HCT116 (cell line): ENCODE measurements at regions not wholly inside any gene's neighbourhood (a gene's known extent, or its start where the extent isn't known, plus 50 kb on each side); places are given as distances from the start of the nearest gene placed in this dataset.

Experiments used
- ATAC-seq: fragments of 200-7000 bp; cut with Tn5 transposase; 2 replicates; pipeline ENCODE4 v1.9.1; 2020; ENCODE audit warnings: mild to moderate bottlenecking, moderate library complexity
- BruUV-seq: library from RNA; stranded (reverse); fragments of 400-500 nt; replicated peaks from 2 replicates; lab custom pipeline; 2021; lab: Mats Ljungman, UMichigan
- CTCF ChIA-PET: fragments of 300-600 bp; sonication (Branson Sonifier 250); formaldehyde crosslinking; loops from one replicate; lab custom pipeline; 2021; ENCODE audit warnings: antibody characterized with exemption; lab: Charles Lee
- POLR2A ChIA-PET: fragments of 300-600, 350-600 bp; sonication (Branson Sonifier 250); formaldehyde crosslinking; loops from one replicate; lab custom pipeline; 2021; ENCODE audit warnings: antibody characterized with exemption; lab: Charles Lee
- RAD21 ChIA-PET, 2 experiments: fragments of 300-600 bp; sonication (Branson Sonifier 250); formaldehyde crosslinking; loops; one replicate each; lab custom pipeline; 2023; ENCODE audit warnings: low total read pairs in 2 of 2; ENCODE audit not compliant: uncharacterized antibody in 2 of 2, unreplicated experiment in 2 of 2, low non-redundant PET in 1 of 2; lab: Charles Lee
- DNase-seq: peaks from one replicate; pipeline ENCODE4 v3.0.0-alpha.2; 2010; ENCODE audit warnings: low read depth, low spot score
- H2AFZ ChIP-seq: fragments of 200-600 bp; shearing (Covaris generic), sonication (generic); 2 replicates; pipeline ENCODE4 v1.6.1; 2017; ENCODE audit warnings: low read depth, mixed run types, mixed read lengths, antibody characterized with exemption, low read length; ENCODE audit not compliant: poor library complexity, severe bottlenecking
- H3K27ac ChIP-seq: 2 replicates; pipeline ENCODE4 v1.5.1; 2012; ENCODE audit warnings: low read depth, low read length
- H3K27me3 ChIP-seq: fragments of 200-600 bp; sonication (generic); 2 replicates; pipeline ENCODE4 v1.6.1; 2016; ENCODE audit warnings: mixed run types, low read length, mixed read lengths; ENCODE audit not compliant: insufficient read depth
- H3K36me3 ChIP-seq, 2 experiments: fragments of 200-500 bp in 1 of 2; fragments of 200-600 bp in 1 of 2; sonication (Bioruptor generic) in 1 of 2; sonication (generic) in 1 of 2; 2 replicates each; pipeline versions ENCODE4 v1.5.1 to v1.6.1; 2014 to 2016; ENCODE audit warnings: low read length in 2 of 2, inconsistent platforms in 1 of 2, mixed read lengths in 1 of 2, mixed run types in 1 of 2; ENCODE audit not compliant: insufficient read depth in 2 of 2, control insufficient read depth in 1 of 2
- H3K4me1 ChIP-seq, 2 experiments: fragments of 200-600 bp in 1 of 2; sonication (generic) in 1 of 2; 2 replicates each; pipeline versions ENCODE4 v1.5.1 to v1.6.1; 2012 to 2017; ENCODE audit warnings: low read length in 2 of 2, inconsistent platforms in 1 of 2, mild to moderate bottlenecking in 1 of 2, mixed read lengths in 1 of 2, mixed run types in 1 of 2, moderate library complexity in 1 of 2; ENCODE audit not compliant: insufficient read depth in 2 of 2, control insufficient read depth in 1 of 2
- H3K4me2 ChIP-seq: fragments of 200-600 bp; sonication (generic); 2 replicates; pipeline ENCODE4 v1.6.1; 2017; ENCODE audit warnings: mixed run types, low read length, mixed read lengths
- H3K4me3 ChIP-seq, 2 experiments: fragments of 200-600 bp in 1 of 2; sonication (generic) in 1 of 2; replicated peaks in 1 of 2; 2 replicates each; pipeline ENCODE4 v1.5.1; 2011 to 2016; ENCODE audit warnings: low read length in 2 of 2, control low read depth in 1 of 2, low read depth in 1 of 2, mild to moderate bottlenecking in 1 of 2, mixed read lengths in 1 of 2, mixed run types in 1 of 2
- H3K79me2 ChIP-seq: fragments of 200-600 bp; sonication (generic); 2 replicates; pipeline ENCODE4 v1.6.1; 2017; ENCODE audit warnings: mild to moderate bottlenecking, mixed run types, low read length, moderate library complexity, mixed read lengths; ENCODE audit not compliant: insufficient read depth
- H3K9ac ChIP-seq: fragments of 200-600 bp; sonication (generic); 2 replicates; pipeline ENCODE4 v1.6.1; 2016; ENCODE audit warnings: low read length, mixed read lengths
- H3K9me2 ChIP-seq: fragments of 200-600 bp; sonication (generic), shearing (Covaris generic); 2 replicates; pipeline ENCODE4 v1.6.1; 2017; ENCODE audit warnings: mixed run types, mild to moderate bottlenecking, moderate library complexity; ENCODE audit not compliant: insufficient read depth
- H3K9me3 ChIP-seq, 2 experiments: fragments of 200-500 bp in 1 of 2; fragments of 200-600 bp in 1 of 2; sonication (Bioruptor generic) in 1 of 2; sonication (generic) in 1 of 2; 2 replicates each; pipeline ENCODE4 v1.6.1; 2014 to 2017; ENCODE audit warnings: low read length in 2 of 2, mixed read lengths in 2 of 2, inconsistent platforms in 1 of 2, low read depth in 1 of 2, mild to moderate bottlenecking in 1 of 2, mixed run types in 1 of 2, moderate library complexity in 1 of 2; ENCODE audit not compliant: control insufficient read depth in 1 of 2, insufficient read depth in 1 of 2
- H4K20me1 ChIP-seq: fragments of 200-600 bp; sonication (generic), shearing (Covaris generic); 2 replicates; pipeline ENCODE4 v1.6.1; 2017; ENCODE audit warnings: mixed run types, mild to moderate bottlenecking, moderate library complexity; ENCODE audit not compliant: insufficient read depth
- ATF3 ChIP-seq: IDR thresholded peaks from 2 replicates; pipeline ENCODE4 v1.6.1; 2012
- CEBPB ChIP-seq: IDR thresholded peaks from 2 replicates; pipeline ENCODE4 v1.6.1; 2012; ENCODE audit warnings: low read depth
- EGR1 ChIP-seq: IDR thresholded peaks from 2 replicates; pipeline ENCODE4 v1.6.1; 2012; ENCODE audit warnings: low read depth
- ELF1 ChIP-seq: IDR thresholded peaks from 2 replicates; pipeline ENCODE4 v1.6.1; 2012; ENCODE audit warnings: low read depth, borderline replicate concordance
- EZH2 ChIP-seq: fragments of 200-600 bp; sonication (generic); IDR thresholded peaks from 2 replicates; pipeline ENCODE4 v1.6.1; 2017; ENCODE audit warnings: antibody characterized with exemption, mixed run types
- EZH2phosphoT487 ChIP-seq: fragments of 200-600 bp; IDR thresholded peaks from 2 replicates; pipeline ENCODE4 v1.6.1; 2018; ENCODE audit warnings: antibody characterized with exemption, borderline replicate concordance
- FOSL1 ChIP-seq: IDR thresholded peaks from 2 replicates; pipeline ENCODE4 v1.6.1; 2012; ENCODE audit warnings: low read depth
- MAX ChIP-seq: IDR thresholded peaks from 2 replicates; pipeline ENCODE4 v1.6.1; 2012
- POLR2A ChIP-seq: IDR thresholded peaks from 2 replicates; pipeline ENCODE4 v1.7.0; 2011; ENCODE audit warnings: borderline replicate concordance; ENCODE audit not compliant: insufficient read depth, insufficient read length; ENCODE audit errors: extremely low read depth
- POLR2AphosphoS5 ChIP-seq: IDR thresholded peaks from 2 replicates; pipeline ENCODE4 v1.6.1; 2011; ENCODE audit warnings: mild to moderate bottlenecking, low read depth, low read length, moderate library complexity
- REST ChIP-seq: IDR thresholded peaks from 2 replicates; pipeline ENCODE4 v1.6.1; 2012; ENCODE audit warnings: low read depth
- SIN3A ChIP-seq: IDR thresholded peaks from 2 replicates; pipeline ENCODE4 v1.6.1; 2012; ENCODE audit warnings: low read depth
- SP1 ChIP-seq: IDR thresholded peaks from 2 replicates; pipeline ENCODE4 v1.6.1; 2012; ENCODE audit warnings: low read depth
- SRF ChIP-seq: IDR thresholded peaks from 2 replicates; pipeline ENCODE4 v1.6.1; 2012; ENCODE audit warnings: low read depth
- TCF7L2 ChIP-seq: IDR thresholded peaks from 2 replicates; pipeline ENCODE4 v1.7.0; 2011; ENCODE audit warnings: borderline replicate concordance, inconsistent platforms; ENCODE audit not compliant: insufficient read depth, insufficient read length; ENCODE audit errors: extremely low read depth
- YY1 ChIP-seq: IDR thresholded peaks from 2 replicates; pipeline ENCODE4 v1.6.1; 2011; ENCODE audit warnings: low read length, low read depth, moderate library complexity, mild to moderate bottlenecking; ENCODE audit not compliant: insufficient replicate concordance; ENCODE audit errors: extremely low read depth
- ZBTB33 ChIP-seq: IDR thresholded peaks from 2 replicates; pipeline ENCODE4 v1.6.1; 2011; ENCODE audit warnings: mild to moderate bottlenecking, low read length, moderate library complexity; ENCODE audit not compliant: insufficient replicate concordance; ENCODE audit errors: extremely low read depth
- ZNF274 ChIP-seq: fragments of 200-500 bp; sonication (Bioruptor generic); IDR thresholded peaks from 2 replicates; pipeline ENCODE4 v1.6.1; 2014; ENCODE audit warnings: mild to moderate bottlenecking, low read depth, low read length, inconsistent platforms
- intact Hi-C: fragments of 100-400 bp; cut with micrococcal nuclease; formaldehyde crosslinking; loops from 2 replicates; pipeline ENCODE4 v1.10.0; 2022

- H3K4me2 ChIP-seq = no peak overlapping the region
- H3K9me2 ChIP-seq = no peaks in the 10 kb centered on the region
- H4K20me1 ChIP-seq = no peaks in the 10 kb centered on the region
- no peaks in the 10 kb centered on the region for H3K36me3 ChIP-seq
- CTCF ChIA-PET = no interaction called here
- no peaks in the 10 kb centered on the region for H3K4me1 ChIP-seq
- H3K9ac ChIP-seq = no peak overlapping the region
- intact Hi-C loops = no loop called here
- no peaks in the 10 kb centered on the region for H3K27me3 ChIP-seq
- no peak for TF ChIP-seq FOSL1
- TF ChIP-seq EZH2phosphoT487 = no peak
- no peak for TF ChIP-seq EGR1
- no peak for TF ChIP-seq ELF1
- TF ChIP-seq ZNF274 = no peak
- no peak for TF ChIP-seq MAX
- TF ChIP-seq ATF3 = no peak
- TF ChIP-seq YY1 = no peak
- TF ChIP-seq SIN3A = no peak
- no peak for TF ChIP-seq CEBPB
- no peak for TF ChIP-seq ZBTB33
- TF ChIP-seq EZH2 = no peak
- TF ChIP-seq TCF7L2 = no peak
- no peak for TF ChIP-seq SRF
- TF ChIP-seq POLR2AphosphoS5 = no peak
- no peak for TF ChIP-seq REST
- TF ChIP-seq POLR2A = no peak
- TF ChIP-seq SP1 = no peak
- TF ChIP-seq, all 23 proteins: peak for 0
- no peaks in the 10 kb centered on the region for H3K79me2 ChIP-seq
- ChIA-PET RAD21 (no interaction called here), POLR2A (no interaction called here)
- H2AFZ ChIP-seq = no peak overlapping the region
- no TSS peak for BruUV-seq
- ATAC-seq (no peak), DNase-seq (no peak)
- H3K27ac ChIP-seq = no peak overlapping the region
- peaks cover 6 to 9% of the 10 kb centered on the region in 2 experiments; a peak in 3 of 4 replicates for H3K9me3 ChIP-seq
- H3K4me3 ChIP-seq = no peak overlapping the region
Observed at GRCh38 chr4:26093551-26093950, 179.5 kb downstream of the SMIM20 start.
